Peyer's patch (tissue), 4 donors: ENCODE measurements at regions not wholly inside any gene's neighbourhood (a gene's known extent, or its start where the extent isn't known, plus 50 kb on each side); places are given as distances from the start of the nearest gene placed in this dataset.
"Not testable (repeated sequence)": the region's sequence is repeated elsewhere in the genome, so short reads cannot be mapped to it uniquely, and the experiment has no call there.

ENCODE experiments used
- DNase-seq, 3 donors: peaks; one replicate each; pipeline ENCODE4 v3.0.0-alpha.2; 2017 to 2019
- H3K27ac ChIP-seq, 4 donors: fragments of 200-600 bp; sonication (generic); one replicate each; pipeline ENCODE4 v1.5.1; 2016 to 2019
- H3K27me3 ChIP-seq, 2 donors: fragments of 200-600 bp; sonication (generic); one replicate each; pipeline ENCODE4 v1.5.1; 2019
- H3K36me3 ChIP-seq, 3 donors: fragments of 200-600 bp; sonication (generic); one replicate each; pipeline ENCODE4 v1.5.1; 2016 to 2019
- H3K4me1 ChIP-seq, 4 donors: fragments of 200-600 bp; sonication (generic); one replicate each; pipeline ENCODE4 v1.5.1; 2016 to 2019
- H3K4me3 ChIP-seq, 4 donors: fragments of 200-600 bp; sonication (generic); 1 replicate in 3 of 4; 2 replicates in 1 of 4; pipeline ENCODE4 v1.5.1; 2016 to 2019; ENCODE audit warnings: mild to moderate bottlenecking in 1 of 4
- H3K9me3 ChIP-seq, 4 donors: fragments of 200-600 bp; sonication (generic); one replicate each; pipeline ENCODE4 v1.5.1; 2016 to 2019; ENCODE audit warnings: mild to moderate bottlenecking in 1 of 4
- POLR2A ChIP-seq, 2 donors: fragments of 450-650 bp; IDR thresholded peaks; one replicate each; pipeline ENCODE4 v1.5.1; 2017; ENCODE audit warnings: antibody characterized with exemption in 2 of 2, mild to moderate bottlenecking in 2 of 2, moderate library complexity in 2 of 2
- TF ChIP-seq, protein P1 (sequence below), 6 experiments: fragments of 450-650 bp in 4 of 6; fragments of 200-600 bp in 2 of 6; sonication (generic) in 1 of 6; IDR thresholded peaks; one replicate each; pipeline ENCODE4 v1.5.1; 2017 to 2019; ENCODE audit warnings: antibody characterized with exemption in 6 of 6, mild to moderate bottlenecking in 3 of 6, moderate library complexity in 1 of 6

DNA sequence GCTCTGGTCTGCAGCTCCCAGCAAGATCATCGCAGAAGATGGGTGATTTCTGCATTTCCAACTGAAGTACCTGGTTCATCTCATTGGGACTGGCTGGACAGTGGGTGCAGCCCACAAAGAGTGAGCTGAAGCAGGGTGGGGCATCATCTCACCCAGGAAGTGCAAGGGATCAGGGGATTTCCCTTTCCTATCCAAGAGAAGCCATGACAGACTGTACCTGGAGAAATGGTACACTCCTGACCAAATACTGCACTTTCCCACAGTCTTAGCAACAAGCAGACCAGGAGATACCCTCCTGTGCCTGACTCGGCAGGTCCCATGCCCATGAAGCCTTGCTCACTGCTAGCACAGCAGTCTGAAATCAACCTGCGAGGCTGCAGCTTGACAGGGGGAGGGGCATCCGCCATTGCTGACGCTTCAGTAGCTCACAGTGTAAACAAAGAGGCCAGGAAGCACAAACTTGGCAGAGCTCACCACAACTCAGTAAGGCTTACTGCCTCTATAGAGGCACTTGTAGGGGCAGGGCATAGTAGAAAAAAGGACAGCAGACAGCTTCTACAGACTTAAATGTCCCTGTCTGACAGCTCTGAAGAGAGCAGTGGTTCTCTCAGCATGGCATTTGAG, 60.5 kb downstream of the AREG start:
- H3K4me3 ChIP-seq, H3K27ac ChIP-seq, H3K9me3 ChIP-seq, H3K4me1 ChIP-seq, H3K36me3 ChIP-seq, H3K27me3 ChIP-seq: not testable (repeated sequence)
- DNase-seq = peak in 2 of 3 donors; percentile 48 to 49

DNA sequence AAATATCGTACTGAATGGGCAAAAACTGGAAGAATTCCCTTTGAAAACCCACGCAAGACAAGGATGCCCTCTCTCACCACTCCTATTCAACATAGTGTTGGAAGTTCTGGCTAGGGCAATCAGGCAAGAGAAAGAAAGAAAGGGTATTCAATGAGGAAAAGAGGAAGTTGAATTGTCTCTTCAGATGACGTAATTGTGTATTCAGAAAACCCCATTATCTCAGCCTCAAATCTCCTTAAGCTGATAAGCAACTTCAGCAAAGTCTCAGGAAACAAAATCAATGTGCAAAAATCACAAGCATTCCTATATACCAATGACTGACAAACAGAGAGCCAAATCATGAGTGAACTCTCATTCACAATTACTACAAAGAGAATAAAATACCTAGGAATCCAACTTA, 64.4 kb downstream of the AREG start:
- H3K27me3 ChIP-seq, H3K4me3 ChIP-seq, H3K9me3 ChIP-seq, H3K27ac ChIP-seq, H3K4me1 ChIP-seq, H3K36me3 ChIP-seq, DNase-seq: not testable (repeated sequence)

DNA sequence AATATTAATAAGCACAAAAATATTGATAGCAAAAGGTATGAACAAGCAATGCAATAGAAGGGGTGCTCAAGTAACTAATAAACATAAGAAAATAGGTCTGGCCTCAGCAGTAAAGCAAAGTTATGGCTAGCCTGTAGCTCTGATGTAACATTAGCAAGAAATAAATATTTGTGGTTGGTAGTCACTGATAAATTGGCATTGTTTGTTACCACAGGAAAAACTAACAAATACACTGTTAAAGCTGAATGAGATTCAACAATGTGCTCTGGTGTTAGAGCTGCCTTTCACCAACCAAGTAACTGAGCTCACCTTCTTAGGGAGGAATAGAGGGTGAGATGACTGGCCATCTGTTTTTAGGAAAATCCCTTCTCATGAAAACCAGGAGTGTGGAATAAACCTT, 71.4 kb downstream of the AREG start:
- no peaks in the 10 kb centered on the region for H3K27me3 ChIP-seq
- TF ChIP-seq, protein P1, sequence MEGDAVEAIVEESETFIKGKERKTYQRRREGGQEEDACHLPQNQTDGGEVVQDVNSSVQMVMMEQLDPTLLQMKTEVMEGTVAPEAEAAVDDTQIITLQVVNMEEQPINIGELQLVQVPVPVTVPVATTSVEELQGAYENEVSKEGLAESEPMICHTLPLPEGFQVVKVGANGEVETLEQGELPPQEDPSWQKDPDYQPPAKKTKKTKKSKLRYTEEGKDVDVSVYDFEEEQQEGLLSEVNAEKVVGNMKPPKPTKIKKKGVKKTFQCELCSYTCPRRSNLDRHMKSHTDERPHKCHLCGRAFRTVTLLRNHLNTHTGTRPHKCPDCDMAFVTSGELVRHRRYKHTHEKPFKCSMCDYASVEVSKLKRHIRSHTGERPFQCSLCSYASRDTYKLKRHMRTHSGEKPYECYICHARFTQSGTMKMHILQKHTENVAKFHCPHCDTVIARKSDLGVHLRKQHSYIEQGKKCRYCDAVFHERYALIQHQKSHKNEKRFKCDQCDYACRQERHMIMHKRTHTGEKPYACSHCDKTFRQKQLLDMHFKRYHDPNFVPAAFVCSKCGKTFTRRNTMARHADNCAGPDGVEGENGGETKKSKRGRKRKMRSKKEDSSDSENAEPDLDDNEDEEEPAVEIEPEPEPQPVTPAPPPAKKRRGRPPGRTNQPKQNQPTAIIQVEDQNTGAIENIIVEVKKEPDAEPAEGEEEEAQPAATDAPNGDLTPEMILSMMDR (IDR thresholded peaks at IDR 0.05) = no peak
- TF ChIP-seq POLR2A (IDR thresholded peaks at IDR 0.05) = no peak
- no peaks in the 10 kb centered on the region for H3K9me3 ChIP-seq
- H3K4me3 ChIP-seq = no peak overlapping the region
- H3K27ac ChIP-seq = no peak overlapping the region
- H3K4me1 ChIP-seq = no peaks in the 10 kb centered on the region
- no peaks in the 10 kb centered on the region for H3K36me3 ChIP-seq
- no peak for DNase-seq

DNA sequence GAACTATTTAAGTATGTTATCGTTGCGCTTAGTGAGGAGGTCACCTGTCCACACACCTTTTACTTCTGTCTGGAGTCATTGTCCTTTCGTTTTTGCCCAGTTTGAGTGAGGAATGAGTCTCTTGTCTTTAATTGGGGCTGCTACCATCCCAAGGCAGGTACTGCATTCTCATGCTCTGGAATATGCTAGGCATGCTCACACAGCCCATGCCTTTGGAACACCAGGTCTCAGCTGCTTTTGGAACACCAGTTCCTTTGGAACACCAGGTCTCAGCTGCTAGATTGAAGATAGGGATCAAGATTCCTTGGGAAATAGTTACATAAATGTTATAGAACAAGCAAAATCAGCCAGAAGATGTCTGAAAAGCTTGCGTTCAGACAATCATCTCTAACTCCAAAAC, 73.1 kb downstream of the AREG start:
- Histone ChIP-seq H3K9me3 (no peaks in the 10 kb centered on the region), H3K4me3 (no peak overlapping the region), H3K27ac (no peak overlapping the region), H3K36me3 (no peaks in the 10 kb centered on the region), H3K4me1 (no peaks in the 10 kb centered on the region), H3K27me3 (no peaks in the 10 kb centered on the region)
- no peak for DNase-seq
- TF ChIP-seq, protein P1 (IDR thresholded peaks at IDR 0.05) = no peak
- no peak for TF ChIP-seq POLR2A (IDR thresholded peaks at IDR 0.05)

DNA sequence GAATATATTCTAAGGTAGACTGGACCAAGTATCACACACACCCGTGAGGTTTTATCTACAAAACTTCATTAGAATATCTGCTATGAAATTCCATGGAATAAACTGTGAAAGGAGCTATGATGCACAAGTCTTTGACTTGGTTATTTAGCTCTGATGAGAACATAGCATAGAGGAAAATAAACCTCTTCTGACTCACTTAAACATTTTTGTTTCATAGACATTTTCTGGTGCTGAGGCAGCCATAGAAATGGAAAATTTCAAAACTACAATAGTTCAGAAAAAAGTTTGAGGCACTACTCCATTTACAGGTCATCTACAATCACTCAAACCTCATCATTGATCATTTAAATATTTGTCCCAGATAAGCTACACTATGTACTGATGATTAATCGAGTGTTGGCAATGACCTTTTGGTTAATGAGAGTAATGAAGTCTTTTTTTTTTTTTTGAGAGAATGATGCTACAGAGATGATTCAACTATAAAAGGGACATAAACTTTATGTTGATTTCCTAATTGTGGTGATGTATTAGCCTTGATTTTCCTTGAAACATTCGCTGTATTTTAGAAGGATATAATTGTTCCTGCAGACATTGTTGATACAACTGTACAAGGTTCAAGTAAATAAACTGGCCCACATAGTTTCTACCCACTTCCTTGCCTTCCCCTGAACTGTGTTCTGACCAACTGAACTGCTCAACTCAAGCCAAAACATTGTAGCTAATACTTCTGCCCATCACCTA, 77.5 kb downstream of the AREG start:
- Histone ChIP-seq H3K9me3 (no peaks in the 10 kb centered on the region), H3K4me3 (no peak overlapping the region), H3K4me1 (no peaks in the 10 kb centered on the region), H3K27ac (no peak overlapping the region), H3K36me3 (no peaks in the 10 kb centered on the region), H3K27me3 (no peaks in the 10 kb centered on the region)
- TF ChIP-seq POLR2A (IDR thresholded peaks at IDR 0.05) = no peak
- TF ChIP-seq, protein P1 (IDR thresholded peaks at IDR 0.05) = no peak
- no peak for DNase-seq

DNA sequence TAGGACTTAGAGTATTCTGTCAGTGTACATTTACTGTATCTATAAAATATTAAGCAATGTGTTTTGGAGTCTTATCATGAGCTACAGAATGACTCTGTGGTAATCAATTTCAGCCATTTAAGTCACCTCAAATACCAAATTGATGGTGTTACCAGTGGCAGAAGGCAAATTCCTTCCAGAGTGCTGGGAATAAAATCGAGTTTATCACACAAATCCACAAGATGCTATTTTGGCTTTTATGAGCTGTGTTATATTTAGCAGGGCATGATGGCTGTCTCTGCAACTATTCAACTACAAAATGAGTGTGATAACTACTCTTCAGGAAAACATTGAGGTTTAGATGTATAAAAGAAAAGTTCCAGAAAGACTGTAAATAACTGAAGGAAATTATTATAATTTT, 78.2 kb downstream of the AREG start:
- H3K4me3 ChIP-seq = no peak overlapping the region
- TF ChIP-seq POLR2A (IDR thresholded peaks at IDR 0.05) = no peak
- no peaks in the 10 kb centered on the region for H3K27me3 ChIP-seq
- H3K27ac ChIP-seq = no peak overlapping the region
- H3K4me1 ChIP-seq = no peaks in the 10 kb centered on the region
- no peaks in the 10 kb centered on the region for H3K9me3 ChIP-seq
- H3K36me3 ChIP-seq = no peaks in the 10 kb centered on the region
- no peak for DNase-seq

DNA sequence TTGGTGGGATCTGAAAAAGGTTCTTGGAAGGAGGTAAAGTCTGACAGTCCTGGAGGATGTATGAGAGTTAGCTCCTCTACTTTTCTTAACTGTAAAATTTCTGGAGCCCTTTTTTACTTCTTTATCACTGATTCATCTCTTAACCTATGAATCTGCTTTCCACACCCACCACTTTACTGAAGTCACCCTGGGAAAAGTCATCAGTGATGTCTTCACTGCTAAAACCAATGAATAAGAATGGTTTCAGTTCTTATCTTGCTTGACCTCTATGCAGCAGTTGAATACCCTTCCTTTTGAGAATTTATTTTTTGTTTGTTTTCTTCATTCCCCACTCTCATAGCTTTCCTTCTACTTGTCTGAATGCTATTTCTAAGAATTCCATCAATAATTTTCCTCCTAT, 80.0 kb downstream of the AREG start:
- Histone ChIP-seq H3K4me1 (peaks cover 0 to 3% (median 0%) of the 10 kb centered on the region in 4 donors), H3K4me3 (no peak overlapping the region), H3K27me3 (no peaks in the 10 kb centered on the region), H3K9me3 (no peaks in the 10 kb centered on the region), H3K27ac (no peak overlapping the region), H3K36me3 (no peaks in the 10 kb centered on the region)
- no peak for DNase-seq
- TF ChIP-seq, protein P1 (IDR thresholded peaks at IDR 0.05) = no peak
- no peak for TF ChIP-seq POLR2A (IDR thresholded peaks at IDR 0.05)
